ENCODE measurements at regions not wholly inside any gene's neighbourhood (a gene's known extent, or its start where the extent isn't known, plus 50 kb on each side); places are given as distances from the start of the nearest gene placed in this dataset.

DNA sequence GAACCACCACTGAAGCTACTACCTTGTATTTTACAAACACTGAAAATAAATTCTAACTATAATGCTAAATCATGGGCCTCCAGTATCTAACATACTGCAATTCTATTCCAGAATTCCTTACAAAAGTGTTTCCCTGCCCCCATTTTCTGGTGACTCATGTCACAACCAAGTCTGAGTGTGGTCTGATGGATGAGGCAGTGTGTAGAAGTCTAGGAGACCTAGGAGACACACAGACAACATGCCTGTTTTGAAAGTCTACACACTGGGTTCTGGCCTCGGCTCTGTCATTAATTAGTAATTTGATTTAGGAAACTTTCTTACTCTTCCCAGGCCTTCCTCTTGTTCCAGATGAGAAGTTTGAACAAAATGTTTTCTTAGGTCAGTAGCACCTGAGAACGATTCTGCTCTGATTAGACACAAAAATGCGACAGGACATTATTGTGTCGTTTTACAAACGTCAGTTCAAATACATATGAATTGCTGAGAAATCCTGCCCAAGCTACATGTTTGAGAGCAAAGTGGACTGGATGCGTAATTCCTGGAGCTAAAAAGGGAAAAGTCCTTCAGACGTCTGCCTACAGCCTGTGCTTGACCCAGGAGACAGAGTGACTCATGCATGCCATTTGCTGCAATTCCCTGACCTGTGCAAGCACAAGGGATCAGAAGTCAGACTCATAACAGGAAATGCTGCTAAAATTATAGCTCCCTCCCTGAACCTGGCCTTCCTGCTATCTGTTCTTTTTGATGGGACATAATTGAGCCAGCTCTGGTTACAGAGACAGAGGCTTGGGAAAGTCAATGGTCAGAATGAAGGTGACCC, 494.4 kb downstream of the SOX11 start:
- no peak for TF ChIP-seq POLR2A (IDR thresholded peaks at IDR 0.05)
- no peak for TF ChIP-seq CTCF (IDR thresholded peaks at IDR 0.05)

All from esophagus squamous epithelium (tissue), 4 donors.